IPS-11a (cell line): ENCODE measurements at regions not wholly inside any gene's neighbourhood (a gene's known extent, or its start where the extent isn't known, plus 50 kb on each side); places are given as distances from the start of the nearest gene placed in this dataset.
"Not testable (repeated sequence)": the region's sequence is repeated elsewhere in the genome, so short reads cannot be mapped to it uniquely, and the experiment has no call there.

Source experiments
- H3K4me3 ChIP-seq: one replicate; pipeline ENCODE4 v1.5.1; 2013; ENCODE audit warnings: low read depth, low read length, control low read depth

DNA sequence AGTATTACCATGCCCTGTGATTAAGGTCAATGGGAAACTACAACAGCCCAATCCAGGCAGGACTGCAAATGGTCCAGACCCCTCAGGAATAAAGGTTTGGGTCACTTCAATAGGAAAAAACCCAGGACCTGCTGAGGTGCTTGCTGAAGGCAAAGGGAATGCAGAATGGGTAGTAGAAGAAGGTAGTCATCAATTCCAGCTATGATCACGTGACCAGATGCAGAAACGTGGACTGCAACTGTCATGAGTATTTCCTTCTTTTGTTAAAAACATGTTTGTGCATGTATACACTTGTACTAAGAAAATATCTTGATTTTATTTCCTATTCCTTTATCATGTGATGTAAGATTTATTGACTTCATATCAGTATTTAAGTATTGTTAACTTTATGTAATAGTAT lies 319.6 kb upstream of the FGF16 start:
- not testable (repeated sequence) for H3K4me3 ChIP-seq

DNA sequence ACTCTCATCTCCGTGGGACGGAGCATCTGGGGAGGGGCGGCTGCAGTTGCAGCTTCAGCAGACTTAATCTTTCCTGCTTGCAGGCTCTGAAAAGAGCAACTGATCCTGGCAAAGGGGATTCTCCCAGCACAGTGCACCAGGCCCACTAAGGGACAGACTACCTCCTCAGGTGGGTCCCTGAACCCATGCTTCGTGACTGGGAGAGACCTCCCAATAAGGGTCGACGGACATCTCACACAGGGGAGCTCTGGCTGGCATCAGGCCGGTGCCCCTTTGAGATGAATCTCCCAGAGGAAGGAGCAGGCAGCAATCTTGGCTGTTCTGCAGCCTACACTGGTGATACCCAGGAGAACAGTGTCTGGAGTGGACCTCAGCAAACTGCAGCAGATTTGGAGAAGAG lies 303.3 kb upstream of the FGF16 start:
- no peak overlapping the region for H3K4me3 ChIP-seq

DNA sequence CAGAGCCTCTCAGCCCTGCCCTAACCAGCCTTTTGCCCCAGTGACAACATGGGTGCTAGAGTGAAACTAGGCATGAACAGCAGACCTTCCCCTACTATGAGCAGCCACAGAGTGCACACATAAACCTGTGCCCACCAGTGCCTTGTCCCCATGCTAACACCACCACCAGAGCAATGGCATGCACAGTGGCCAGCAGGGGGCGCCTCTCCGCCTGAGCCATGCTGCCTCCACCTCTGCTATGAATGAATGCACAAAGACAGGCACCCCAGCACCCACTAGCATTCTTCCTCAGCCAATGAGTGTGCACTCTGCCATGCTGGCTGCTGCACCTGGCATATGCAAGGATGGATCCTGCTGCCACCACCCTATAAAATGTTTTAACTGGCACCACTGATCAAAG lies 286.9 kb upstream of the FGF16 start:
- H3K4me3 ChIP-seq = no peak overlapping the region

DNA sequence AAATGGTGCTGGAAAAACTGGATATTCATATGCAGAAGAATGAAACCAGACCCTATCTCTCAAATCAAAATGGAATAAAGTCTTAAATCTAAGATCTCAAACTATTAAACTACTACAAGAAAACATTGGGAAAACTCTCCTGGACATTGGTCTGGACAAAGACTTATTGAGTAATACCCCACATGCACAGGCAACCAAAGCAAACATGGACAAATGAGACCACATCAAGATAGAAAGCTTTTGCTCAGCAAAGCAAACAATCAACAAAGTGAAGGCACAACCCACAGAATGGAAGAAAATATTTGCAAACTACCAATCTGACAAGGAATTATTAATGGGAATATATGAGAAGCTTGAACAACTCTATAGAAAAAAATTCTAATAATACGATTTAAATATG lies 284.4 kb upstream of the FGF16 start:
- H3K4me3 ChIP-seq = no peak overlapping the region

DNA sequence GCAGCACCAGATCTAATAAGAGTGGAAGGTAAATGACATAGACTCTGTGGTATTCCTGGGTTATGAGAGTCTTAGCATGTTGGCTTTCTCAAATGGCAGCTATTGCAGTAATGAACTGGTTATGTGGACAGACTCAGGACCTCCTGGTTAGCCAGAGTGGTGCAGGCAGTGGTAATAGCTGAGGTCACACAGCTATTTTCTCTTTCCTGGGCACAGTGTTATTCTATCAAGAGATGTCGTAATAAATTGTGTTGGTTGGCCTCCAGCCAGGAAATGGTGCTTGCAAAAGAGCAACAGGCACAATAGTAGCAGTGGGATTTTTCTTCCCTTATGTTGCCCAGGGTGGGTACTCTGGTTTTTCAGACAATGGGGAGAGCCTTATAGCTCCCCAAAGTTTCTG lies 279.2 kb upstream of the FGF16 start:
- H3K4me3 ChIP-seq = no peak overlapping the region

DNA sequence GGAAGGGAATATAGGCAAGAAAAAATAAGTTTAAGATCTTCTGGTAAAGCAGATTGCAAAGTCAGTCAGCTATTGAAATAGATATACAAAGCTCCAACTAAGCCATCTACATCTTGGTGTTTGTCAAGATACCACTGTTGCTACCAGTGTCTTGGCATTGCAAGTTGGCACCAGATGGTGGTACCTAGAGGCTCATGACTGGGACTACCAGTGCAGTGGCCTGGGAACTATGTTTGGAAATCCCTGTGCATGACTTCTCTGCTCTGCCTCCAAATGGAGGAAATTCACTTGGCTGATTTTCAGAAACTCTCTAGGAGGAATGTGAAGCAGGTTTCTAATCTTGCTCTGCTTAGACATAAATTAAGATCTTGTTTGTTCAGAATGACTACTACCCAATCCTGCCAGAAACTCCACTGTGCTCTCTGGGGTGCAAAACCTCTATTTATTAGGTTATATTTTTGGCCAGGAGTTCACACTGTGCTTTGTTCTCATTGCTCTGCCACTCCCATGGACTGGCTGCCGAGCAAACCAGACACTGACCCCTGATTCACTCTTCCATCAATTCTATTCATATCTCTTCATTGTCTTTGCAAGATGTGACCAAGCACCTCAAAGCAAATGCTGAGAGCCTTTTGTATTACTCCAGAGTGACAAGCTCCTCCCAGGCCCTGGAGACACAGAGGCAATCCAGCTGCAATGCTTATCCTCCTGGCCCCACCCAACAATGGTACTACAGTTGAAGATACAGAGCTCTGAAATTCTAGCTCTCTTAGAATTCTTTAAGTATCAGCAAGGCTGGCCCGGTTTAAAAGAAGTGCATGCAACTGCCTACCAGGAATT lies 272.3 kb upstream of the FGF16 start:
- H3K4me3 ChIP-seq = no peak overlapping the region

DNA sequence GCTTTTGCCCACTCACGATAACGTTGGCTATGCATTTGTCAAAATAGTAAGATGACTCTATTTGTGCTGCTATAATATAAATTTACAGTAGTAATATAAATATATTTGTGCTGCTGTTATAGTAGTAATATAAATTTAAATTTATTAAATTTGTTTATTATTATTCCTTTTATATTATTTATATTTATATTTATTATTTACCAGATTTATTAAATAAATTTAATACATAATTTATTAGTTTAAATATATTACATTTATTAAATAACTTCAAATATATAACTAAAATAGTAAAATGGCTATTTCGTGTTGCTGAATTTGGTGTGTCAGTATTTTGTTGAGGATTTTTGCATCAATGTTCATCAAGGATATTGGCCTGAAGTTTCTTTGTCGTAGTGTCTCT lies 246.5 kb upstream of the FGF16 start:
- no peak overlapping the region for H3K4me3 ChIP-seq

DNA sequence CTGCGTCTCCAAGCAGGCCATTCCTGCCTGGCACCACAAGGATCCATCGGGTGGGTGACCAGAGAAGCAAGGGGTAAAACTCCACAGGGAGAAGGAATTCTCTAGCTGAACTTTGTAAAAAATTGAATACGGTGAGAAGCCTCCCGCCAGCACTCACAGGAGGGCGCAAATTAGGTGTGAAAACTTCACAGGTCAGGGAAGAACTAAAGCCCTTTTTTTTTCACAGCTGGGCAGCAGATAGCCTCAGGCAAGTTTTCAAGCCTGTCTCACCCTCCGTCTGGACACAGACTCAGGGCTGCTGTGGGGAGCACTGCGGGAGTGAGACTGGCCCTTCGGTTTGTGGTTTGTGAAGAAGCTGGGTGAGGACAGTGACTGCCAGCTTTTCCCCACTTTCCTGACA lies 224.1 kb upstream of the FGF16 start:
- no peak overlapping the region for H3K4me3 ChIP-seq

DNA sequence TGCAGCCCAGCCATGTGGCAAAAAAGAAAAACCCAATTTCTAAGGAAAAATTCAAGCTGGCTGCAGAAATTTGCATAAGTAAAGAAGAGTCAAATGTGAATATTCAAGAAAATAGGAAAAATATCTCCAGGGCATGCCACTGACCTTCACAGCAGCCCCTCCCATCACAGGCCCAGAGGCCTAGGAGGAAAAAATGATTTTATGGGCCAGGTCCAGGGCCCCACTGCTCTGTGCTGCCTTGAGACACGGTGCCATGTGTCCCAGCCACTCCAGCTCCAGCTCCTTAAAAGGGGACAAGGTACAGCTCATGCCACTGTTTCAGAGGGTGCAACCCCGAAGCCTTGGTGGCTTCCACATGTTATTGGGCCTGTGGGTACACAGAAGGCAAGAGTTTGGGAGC lies 182.7 kb upstream of the FGF16 start:
- H3K4me3 ChIP-seq = no peak overlapping the region

DNA sequence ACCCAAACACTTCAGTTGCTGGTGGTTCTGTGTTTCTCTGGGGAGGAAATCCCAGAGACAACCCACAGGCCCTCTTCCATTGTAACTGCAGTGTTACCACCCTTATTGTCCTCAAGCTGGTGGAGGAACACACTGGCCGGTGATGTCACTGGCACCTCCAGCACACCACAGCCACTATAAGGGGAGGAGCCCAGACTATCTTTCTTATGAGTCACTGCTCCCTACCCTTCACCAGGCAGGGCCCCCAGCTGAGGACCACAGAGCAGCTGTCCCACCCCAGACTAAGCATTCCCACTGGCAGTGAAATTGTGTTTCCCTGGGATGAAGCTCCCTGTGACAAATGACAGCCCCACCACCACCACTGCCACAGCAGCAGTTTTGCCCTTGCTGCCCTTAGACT lies 171.8 kb upstream of the FGF16 start:
- H3K4me3 ChIP-seq = no peak overlapping the region

DNA sequence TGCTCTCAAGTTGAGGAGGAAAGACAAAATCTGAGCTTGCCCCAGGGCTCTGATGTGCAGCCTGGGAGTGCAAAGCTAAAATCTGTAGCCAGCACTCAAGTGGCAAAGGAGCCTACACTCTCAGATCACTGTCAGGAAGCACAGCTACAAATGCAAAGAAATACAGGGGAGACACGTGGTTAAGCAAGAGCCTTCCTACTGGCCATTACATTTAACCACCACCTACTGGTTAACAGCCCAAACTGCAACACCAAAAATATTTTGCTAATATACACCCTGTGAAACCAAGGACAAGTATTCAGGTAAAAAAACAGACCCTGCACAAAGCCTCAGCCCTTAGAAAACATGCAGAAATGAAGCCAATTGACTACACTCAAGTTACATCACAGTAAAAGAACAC lies 170.4 kb upstream of the FGF16 start:
- H3K4me3 ChIP-seq = no peak overlapping the region

DNA sequence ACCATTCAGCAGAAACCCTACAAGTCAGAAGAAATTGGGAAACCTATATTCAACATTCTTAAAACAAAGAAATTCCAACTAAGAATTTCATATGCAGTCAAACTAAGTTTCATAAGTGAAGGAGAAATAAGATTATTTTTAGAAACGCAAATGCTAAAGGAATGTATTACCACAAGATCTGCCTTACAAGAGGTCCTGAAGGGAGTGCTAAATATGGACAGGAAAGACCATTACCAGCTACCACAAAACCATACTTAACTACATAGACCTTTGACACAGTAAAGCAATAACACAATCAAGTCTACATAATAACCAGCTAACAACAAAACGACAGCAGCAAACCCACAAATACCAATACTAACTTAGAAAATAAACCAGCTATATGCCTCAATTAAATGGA lies 169.3 kb upstream of the FGF16 start:
- H3K4me3 ChIP-seq = no peak overlapping the region

DNA sequence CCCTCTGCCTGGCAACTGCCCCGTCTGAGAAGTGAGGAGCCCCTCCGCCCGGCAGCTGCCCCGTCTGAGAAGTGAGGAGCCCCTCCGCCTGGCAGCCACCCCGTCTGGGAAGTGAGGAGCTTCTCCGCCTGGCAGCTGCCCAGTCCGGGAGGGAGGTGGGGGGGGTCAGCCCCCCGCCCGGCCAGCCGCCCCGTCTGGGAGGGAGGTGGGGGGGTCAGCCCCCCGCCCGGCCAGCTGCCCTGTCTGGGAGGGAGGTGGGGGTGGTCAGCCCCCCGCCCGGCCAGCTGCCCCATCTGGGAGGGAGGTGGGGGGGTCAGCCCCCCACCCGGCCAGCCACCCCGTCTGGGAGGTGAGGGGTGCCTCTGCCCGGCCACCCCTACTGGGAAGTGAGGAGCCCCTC lies 167.8 kb upstream of the FGF16 start:
- H3K4me3 ChIP-seq = not testable (repeated sequence)

DNA sequence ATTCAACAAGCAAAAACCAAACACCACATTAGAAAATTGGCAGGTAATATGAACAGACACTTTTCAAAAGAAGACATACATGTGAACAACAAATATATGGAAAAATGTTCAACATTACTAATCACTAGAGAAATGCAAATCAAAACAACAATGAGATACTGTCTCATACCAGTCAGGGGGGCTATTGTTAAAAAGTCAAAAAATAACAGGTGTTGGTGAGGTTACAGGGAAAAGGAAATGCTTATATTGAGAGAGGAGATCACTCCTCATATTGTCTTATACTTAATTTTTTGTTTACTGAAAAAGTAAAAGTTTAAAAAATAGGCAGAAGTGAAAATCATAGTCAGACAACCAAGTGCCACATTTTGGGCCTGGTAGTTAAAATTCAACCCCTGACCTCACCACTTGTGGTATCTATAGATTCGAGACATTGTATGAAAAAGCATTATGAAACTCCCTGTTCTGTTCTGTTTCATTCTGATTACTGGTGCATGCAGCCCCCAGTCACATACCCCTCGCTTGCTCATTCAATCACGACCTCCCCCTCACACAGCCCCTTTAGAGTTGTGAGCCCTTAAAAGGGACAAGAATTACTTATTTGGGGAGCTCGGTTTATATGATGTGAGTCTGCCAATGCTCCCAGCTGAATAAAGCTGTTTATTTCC lies 153.7 kb upstream of the FGF16 start:
- no peak overlapping the region for H3K4me3 ChIP-seq

DNA sequence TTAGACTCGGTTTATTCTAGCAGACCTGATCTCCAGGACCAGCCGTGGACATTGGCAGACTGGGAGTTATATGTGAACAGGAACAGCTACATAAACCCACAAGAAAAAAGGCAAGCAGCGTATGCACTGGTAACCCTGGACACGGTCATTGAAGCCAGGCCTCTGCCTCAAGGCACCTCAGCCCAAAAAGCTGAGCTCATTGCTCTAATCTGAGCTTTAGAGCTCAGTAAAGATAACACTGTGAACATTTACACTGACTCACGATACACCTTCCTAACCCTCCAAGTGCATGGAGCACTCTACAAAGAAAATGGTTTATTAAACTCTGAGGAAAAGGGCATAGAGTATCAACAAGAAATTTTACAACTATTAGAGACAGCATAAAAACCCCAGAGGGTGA lies 148.9 kb upstream of the FGF16 start:
- H3K4me3 ChIP-seq = no peak overlapping the region

DNA sequence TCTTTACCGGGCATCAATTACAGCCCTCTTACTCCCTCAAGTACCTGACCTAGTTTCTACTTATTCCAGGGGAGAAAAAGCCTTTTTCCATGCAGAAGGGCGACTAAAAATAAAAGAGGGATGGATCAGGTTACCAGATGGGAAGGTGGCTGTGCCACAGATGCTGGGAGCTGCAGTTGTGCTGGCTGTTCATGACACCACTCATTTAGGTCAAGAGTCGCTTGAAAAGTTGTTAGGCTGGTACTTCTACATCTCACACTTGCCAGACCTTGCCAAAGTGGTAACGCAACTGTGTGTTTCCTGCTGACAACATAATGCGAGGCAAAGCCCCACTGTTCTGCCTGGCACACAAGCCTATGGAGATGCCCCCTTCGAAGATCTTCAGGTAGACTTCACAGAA lies 148.4 kb upstream of the FGF16 start:
- no peak overlapping the region for H3K4me3 ChIP-seq

DNA sequence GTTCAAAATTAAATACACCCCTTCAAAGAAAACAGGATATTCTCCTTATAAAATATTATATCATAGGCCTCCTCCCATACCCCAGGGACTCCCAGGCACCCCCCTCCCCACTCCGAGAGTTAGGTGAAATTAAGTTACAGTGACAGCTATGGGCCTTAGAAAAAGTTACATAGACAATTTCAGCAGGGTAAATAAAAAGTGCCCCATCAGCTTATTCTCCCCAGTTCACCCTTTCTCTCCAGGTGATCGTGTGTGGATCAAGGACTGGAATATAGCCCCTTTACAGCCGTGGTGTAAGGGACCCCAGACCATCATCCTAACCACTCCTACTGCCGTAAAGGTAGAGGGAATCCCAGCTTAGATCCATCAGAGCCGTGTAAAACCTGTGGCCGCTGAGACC lies 147.6 kb upstream of the FGF16 start:
- no peak overlapping the region for H3K4me3 ChIP-seq

DNA sequence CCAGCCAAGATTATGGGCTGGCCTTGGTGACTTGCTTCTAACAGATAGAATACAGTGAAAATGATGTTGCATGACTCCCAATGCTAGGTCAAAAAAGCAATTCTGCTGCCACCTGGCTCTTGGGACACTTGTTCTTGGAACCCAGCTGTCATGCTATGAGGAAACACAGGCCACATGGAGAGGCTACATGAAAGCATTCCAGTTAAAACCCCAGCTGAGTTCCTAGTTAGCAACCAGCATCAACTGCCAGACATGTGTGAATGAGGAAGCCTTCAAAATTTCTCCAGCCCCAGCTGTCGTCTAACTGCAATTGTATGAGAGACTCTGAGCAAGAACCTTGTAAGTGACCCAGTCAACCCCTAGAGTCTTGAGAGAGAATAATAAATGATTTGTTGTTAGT lies 105.2 kb upstream of the FGF16 start:
- H3K4me3 ChIP-seq = no peak overlapping the region

DNA sequence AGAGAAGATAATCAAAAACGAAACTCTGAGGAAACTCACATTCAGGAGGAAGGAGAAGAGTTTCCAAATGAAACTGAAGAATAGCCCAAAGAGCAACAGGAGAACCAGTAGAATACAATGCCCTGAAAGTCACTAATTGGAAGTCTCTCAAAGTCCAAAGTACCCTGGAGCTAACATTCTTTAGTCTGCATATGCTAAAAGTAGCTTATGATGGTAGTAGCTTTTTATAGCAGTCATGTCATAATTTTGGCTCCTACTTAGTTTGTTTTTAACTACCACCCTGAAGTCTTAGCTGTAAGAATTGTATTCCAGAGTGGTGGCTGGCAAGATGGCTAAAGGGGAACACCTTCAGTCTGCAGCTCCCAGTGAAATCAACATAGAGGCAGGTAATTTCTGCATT lies 100.3 kb upstream of the FGF16 start:
- H3K4me3 ChIP-seq = no peak overlapping the region

DNA sequence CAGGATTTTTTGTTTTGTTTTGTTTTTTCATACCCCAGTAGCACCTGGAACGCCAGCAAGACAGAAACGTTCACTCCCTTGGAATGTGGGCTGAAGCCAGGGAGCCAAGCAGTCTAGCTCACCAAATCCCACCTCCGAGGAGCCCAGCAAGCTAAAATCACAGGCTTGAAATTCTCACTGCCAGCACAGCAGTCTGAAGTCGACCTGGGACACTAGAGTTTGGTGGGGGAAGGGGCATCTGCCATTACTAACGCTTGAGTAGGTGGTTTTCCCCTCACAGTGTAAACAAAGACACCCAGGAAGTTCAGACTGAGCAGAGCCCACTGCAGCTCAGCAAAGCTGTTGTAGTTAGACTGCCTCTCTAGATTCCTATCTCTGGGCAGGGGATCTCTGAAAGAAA lies 99.6 kb upstream of the FGF16 start:
- no peak overlapping the region for H3K4me3 ChIP-seq

DNA sequence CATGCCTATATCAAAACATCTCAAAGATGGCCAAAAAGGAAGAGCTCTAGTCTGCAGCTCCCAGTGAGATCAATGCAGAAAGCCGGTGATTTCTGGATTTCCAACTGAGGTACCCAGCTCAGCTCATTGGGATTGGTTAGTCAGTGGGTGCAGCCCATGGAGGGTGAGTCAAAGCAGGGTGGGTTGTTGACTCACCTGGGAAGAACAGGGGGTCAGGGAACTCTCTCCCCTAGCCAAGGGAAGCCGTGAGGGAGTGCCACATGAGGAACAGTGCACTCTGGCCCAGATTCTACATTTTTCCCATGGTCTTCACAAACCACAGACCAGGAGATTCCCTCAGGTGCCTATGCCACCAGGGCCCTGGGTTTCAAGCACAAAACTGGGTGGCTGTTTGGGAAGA lies 57.3 kb upstream of the FGF16 start:
- no peak overlapping the region for H3K4me3 ChIP-seq

DNA sequence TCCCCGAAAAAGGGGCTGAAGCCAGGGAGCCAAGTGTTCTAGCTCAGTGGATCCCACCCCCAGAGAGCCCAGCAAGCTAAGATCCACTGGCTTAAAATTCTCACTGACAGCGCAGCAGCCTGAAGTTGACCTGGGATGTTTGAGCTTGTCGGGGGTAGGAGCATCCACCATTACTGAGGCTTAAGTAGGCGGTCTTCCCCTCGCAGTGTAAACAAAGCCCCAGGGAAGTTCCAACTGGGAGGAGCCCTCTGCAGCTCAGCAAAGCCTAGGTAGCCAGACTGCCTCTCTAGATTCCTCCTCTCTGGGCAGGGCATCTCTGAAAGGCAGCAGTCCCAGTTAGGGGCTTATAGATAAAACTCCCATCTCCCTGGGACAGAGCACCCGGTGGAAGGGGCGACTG lies 56.8 kb upstream of the FGF16 start:
- not testable (repeated sequence) for H3K4me3 ChIP-seq

DNA sequence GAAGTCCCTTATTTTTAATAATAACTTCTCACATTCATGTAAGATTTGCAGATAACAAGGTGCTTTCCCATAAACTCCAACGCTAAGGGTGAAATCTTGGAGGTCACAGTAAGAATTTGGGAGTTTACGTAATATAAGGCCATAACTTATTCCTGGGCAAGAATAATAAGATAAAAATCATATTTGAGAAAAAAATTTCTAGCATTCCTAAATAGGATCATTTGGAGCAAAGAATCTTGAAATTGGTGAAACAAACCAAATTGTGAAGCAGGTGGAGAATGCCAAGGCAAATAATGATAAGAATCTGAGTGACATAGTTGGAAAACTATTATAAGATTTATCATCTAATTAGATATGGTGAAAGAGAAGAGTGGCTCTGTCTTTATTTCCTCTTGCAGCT lies 50.4 kb upstream of the FGF16 start:
- no peak overlapping the region for H3K4me3 ChIP-seq
